ENCODE measurements at regions not wholly inside any gene's neighbourhood (a gene's known extent, or its start where the extent isn't known, plus 50 kb on each side); places are given as distances from the start of the nearest gene placed in this dataset.
"Not testable (repeated sequence)": the region's sequence is repeated elsewhere in the genome, so short reads cannot be mapped to it uniquely, and the experiment has no call there.

- Histone ChIP-seq H3K27me3 (no peaks in the 10 kb centered on the region), H3K4me3 (no peak overlapping the region), H3K4me1 (ENCODE audit: insufficient read depth) (no peaks in the 10 kb centered on the region), H3K36me3 (no peaks in the 10 kb centered on the region), H3K9me3 (no peaks in the 10 kb centered on the region), H3K27ac (no peak overlapping the region)
- DNase-seq, result no peak
- WGBS, 3 donors, result 70 to 79% (median 72%) methylated on average over 2 of the region's 2 CpGs
- TF ChIP-seq POLR2A (IDR thresholded peaks at IDR 0.05) (no peak), EP300 (IDR thresholded peaks at IDR 0.05) (no peak), CTCF (IDR thresholded peaks at IDR 0.05) (no peak)
- intact Hi-C loops (cut with DNase I), result no loop called here
These were observed 85.2 kb downstream of the VPREB1 start for GRCh38 chr22:22329792-22330191.

- H3K4me1 ChIP-seq (ENCODE audit: insufficient read depth); H3K27me3 ChIP-seq; H3K36me3 ChIP-seq; intact Hi-C loops (cut with DNase I); H3K4me3 ChIP-seq; H3K9me3 ChIP-seq; H3K27ac ChIP-seq; DNase-seq: not testable (repeated sequence)
- 50 to 79% (median 76%) methylated on average over 5 of the region's 5 CpGs for WGBS, 3 donors
These were observed 91.1 kb downstream of the VPREB1 start for GRCh38 chr22:22335640-22336039.

GRCh38 chr22:22336333-22336732 is 91.7 kb downstream of the VPREB1 start:
- intact Hi-C loops (cut with DNase I); H3K9me3 ChIP-seq; H3K27me3 ChIP-seq; H3K4me1 ChIP-seq (ENCODE audit: insufficient read depth); DNase-seq; H3K4me3 ChIP-seq; H3K27ac ChIP-seq; H3K36me3 ChIP-seq: not testable (repeated sequence)
- 31 to 39% (median 38%) methylated on average over 2 of the region's 2 CpGs for WGBS, 3 donors

GRCh38 chr22:22338778-22339177 is 94.2 kb downstream of the VPREB1 start:
- H3K4me1 ChIP-seq (ENCODE audit: insufficient read depth); DNase-seq; H3K27me3 ChIP-seq; H3K27ac ChIP-seq; H3K4me3 ChIP-seq; H3K9me3 ChIP-seq; H3K36me3 ChIP-seq; intact Hi-C loops (cut with DNase I): not testable (repeated sequence)
- 64 to 74% (median 73%) methylated on average over 3 of the region's 3 CpGs for WGBS, 3 donors

- Histone ChIP-seq H3K27me3 (no peaks in the 10 kb centered on the region), H3K9me3 (no peaks in the 10 kb centered on the region), H3K27ac (no peak overlapping the region), H3K36me3 (no peaks in the 10 kb centered on the region), H3K4me1 (ENCODE audit: insufficient read depth) (no peaks in the 10 kb centered on the region), H3K4me3 (no peak overlapping the region)
- no peak for DNase-seq
- intact Hi-C loops (cut with DNase I), result no loop called here
- 48 to 65% (median 50%) methylated on average over 4 of the region's 4 CpGs for WGBS, 3 donors
- TF ChIP-seq CTCF (IDR thresholded peaks at IDR 0.05), result no peak
- TF ChIP-seq EP300 (IDR thresholded peaks at IDR 0.05), result no peak
- no peak for TF ChIP-seq POLR2A (IDR thresholded peaks at IDR 0.05)
These were observed 97.2 kb downstream of the VPREB1 start for GRCh38 chr22:22341736-22342135.

- H3K27me3 ChIP-seq, result no peaks in the 10 kb centered on the region
- intact Hi-C loops (cut with DNase I), result no loop called here
- H3K9me3 ChIP-seq, result no peaks in the 10 kb centered on the region
- H3K27ac ChIP-seq, result no peak overlapping the region
- H3K4me3 ChIP-seq, result no peak overlapping the region
- WGBS, 3 donors, result 58 to 65% (median 59%) methylated on average over 8 of the region's 8 CpGs
- no peak for DNase-seq
- no peaks in the 10 kb centered on the region for H3K36me3 ChIP-seq
- H3K4me1 ChIP-seq (ENCODE audit: insufficient read depth), result no peaks in the 10 kb centered on the region
- TF ChIP-seq POLR2A (IDR thresholded peaks at IDR 0.05), result no peak
- no peak for TF ChIP-seq EP300 (IDR thresholded peaks at IDR 0.05)
- TF ChIP-seq CTCF (IDR thresholded peaks at IDR 0.05), result no peak
These were observed 98.4 kb downstream of the VPREB1 start for GRCh38 chr22:22342697-22343580.

Data from ovary (tissue), 7 donors.